ENCODE measurements at regions not wholly inside any gene's neighbourhood (a gene's known extent, or its start where the extent isn't known, plus 50 kb on each side); places are given as distances from the start of the nearest gene placed in this dataset.
"Not testable (repeated sequence)": the region's sequence is repeated elsewhere in the genome, so short reads cannot be mapped to it uniquely, and the experiment has no call there.

DNA sequence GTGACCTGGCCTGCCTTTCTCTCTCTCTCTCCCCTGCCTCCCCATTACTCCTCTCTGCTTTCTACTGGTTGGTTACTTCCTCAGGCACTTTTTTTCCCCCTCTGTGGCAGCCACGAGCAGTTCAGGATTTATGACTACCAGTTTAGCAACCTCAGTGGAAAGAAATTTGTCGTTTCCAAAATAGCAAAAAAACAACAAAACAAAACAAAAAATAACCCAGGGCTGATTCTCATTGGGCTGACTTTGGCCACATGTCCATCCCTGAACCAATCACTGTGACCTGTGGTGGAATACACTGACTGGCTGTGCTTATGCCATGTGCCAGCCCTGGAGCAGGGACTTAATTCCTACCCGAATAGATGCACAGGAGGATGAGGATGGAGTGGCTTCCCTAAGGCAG lies 137.4 kb downstream of the TFAP2C start:
- no peak for DNase-seq (ENCODE audit: low spot score)

DNA sequence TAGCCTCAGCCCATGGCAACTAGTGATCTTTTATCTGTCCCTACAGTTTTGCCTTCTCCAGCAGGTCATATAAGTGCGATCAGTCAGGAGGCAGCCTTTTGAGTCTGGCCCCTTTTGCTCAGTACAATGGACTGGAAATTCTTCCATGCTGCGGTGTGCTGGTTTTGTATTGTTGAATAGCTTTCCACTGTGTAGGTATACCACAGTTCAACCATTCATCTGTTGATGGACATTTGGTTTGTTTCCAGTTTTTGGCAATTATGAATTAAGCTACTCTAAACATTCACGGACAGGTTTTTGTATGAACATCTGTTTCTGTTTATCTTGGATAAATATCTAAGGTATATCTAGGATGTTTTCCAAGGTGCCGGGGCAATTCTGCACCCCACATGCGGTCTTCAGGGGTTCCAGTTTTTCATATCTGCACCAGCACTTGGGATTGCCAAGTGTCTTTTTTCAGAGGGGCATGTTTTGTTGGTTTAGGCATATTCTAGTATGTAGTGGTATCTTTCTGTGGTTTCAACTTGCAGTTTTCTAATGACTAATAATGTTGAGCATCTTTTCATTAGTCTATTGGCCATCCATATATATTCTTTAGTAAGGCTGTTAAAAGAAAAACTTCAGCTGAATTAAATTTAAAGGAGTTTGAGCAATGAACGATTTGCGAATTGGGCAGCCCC lies 141.0 kb downstream of the TFAP2C start:
- no peak for DNase-seq (ENCODE audit: low spot score)

DNA sequence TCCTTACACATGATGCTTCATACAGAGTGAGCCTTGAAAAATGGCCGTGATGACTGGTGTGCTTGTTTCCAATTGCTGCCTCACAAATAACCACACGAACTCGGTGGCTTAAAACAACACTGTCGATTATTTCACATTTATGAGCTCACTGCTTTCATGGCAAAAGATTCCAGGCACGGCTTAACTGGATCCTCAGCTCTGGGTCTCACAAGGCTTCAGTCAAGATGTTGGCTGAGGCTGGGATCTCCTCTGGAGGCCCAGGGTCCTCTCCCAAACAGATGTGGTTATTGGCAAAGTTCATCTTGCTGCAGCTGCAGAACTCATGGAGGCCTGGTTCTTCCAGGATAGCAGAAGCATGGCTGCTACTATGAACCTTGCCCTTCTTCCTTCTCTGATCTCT lies 144.6 kb downstream of the TFAP2C start:
- DNase-seq (ENCODE audit: low spot score): no peak

DNA sequence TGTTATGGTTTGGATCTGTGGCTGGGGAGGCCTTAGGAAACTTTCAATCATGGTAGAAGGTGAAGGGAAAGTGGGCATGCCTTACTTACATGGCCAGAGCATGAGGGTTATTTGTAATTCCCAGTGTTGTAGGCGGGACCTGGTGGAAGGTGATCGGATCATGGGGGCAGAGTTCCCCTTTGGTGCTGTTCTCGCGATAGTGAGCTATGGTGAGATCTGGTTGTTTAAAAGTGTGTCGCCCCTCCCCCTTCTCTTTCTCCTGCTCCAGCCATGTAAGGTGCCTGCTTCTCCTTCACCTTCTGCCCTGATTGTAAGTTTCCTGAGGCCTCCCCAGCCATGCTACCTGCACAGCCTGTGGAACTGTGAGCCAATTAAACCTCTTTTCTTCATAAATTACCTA lies 145.8 kb downstream of the TFAP2C start:
- DNase-seq (ENCODE audit: low spot score): no peak

DNA sequence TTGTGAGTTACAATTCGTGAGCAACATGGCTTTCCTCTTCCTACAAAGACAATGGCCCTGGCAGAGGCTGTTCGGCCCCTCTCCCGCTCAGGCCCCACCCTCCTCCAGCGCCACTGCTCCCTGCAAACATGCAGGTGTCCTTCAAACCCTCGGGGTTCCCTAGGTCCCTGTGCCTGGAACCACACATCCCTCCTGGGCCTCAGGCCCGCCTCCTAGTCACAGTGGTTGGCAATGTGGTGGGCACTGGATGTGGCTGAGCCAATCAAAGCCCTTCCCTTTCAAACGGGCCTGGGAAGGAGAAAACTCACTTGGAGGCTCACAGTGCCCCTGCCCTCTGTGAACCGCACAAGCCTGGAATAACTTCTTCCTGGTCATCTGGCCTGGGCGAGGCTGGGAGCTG lies 147.2 kb downstream of the TFAP2C start:
- no peak for DNase-seq (ENCODE audit: low spot score)

DNA sequence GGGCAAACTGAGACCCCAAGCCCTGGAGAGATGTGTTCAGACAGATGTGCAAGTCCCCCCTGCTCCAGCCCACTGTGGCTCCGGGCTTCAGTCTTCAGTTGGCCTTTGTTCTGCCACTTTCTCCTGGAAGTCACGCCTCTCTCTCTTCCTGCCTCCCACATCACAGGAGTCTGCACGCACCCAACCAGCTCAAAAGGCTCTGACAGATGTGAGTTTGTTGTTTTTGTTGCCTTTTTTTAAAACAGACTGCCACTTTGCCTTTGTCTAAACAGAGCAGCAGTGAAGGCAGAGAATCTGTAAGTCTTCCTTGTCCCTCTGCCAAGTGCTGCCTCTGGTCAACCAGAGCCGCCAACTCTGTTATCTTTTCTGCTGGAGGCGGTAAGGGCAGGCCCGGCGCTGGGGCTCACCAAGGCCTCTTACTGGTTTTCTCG lies 149.7 kb downstream of the TFAP2C start:
- no peak for DNase-seq (ENCODE audit: low spot score)

DNA sequence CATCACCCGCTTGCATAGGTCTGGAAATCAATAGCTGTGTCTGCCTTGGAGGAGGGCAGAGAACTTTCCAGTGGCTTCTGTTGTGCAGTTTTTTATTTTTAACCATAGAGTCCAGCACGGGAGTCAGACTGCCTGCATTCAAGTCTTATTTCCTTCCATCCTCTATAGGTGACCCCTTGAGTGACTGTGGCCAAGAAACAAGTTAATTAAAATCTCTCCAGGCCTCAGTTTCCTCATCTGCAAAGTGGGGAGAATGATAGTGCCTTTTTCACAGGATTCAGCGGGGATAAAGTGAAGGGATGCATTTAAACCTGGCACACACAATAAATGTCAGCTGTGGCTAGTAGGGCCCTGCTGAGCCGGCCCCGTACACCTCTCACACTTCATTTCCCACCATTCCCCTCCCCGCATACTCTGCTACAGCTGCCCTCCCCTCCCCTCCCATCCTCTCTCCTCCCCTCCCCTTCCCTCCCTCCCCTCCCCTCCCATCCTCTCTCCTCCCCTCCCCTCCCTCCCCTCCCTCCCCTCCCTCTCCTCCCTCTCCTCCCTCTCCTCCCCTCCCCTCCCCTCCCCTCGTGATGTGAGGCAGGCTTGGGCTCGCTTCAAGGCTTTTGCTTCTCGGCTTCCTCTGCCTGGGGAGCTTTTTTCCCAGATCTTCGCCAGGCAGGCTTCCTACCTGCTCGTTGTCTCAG lies 150.5 kb downstream of the TFAP2C start:
- DNase-seq (ENCODE audit: low spot score): no peak

DNA sequence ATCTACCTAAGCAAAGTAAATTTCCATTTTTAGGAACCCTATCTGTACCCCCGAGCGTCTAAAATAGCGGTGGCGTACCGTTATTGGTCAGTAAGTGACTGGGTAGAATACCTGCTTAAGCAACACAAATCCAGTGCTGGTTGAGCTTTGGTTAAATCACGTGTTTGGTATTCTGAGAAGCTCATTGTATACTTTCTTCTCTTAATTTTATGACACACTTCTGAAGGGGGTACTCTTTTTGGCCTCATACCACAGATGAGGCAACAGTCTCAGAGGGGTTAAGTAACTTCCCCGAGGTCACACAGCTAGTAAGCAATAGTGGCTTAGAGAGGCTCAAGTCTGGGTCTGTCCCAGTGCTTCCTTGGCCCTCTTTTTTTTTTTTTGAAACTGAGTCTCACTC lies 151.2 kb downstream of the TFAP2C start:
- no peak for DNase-seq (ENCODE audit: low spot score)

DNA sequence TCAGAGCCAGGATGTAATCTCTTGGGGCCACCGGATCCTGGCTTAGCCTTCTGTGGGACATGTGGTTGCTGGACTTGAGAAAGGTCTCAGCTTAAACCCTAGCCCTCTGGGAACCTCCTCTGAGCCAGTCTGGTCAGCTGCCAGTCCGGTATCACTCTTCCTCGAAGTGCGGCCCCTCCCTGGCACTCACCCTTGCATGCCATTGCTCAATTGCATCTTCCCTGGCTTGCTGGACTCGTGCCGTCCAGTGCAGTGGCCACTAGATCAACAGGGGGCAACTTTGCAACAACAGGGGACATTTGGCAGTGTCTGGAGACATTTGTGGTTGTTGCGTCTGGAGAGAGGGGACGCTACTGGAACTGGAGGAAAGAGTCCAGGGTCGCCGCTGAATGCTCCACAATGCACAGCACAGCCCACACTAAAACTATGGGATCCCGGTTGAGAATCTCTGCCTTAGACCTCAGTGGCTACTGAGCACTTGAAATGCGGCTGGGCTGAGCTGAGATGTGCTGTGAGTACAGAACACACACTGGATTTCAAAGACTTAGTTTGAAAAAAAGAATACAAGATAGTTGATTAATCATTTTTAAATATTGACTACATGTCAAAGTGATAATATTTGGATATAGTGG lies 152.1 kb downstream of the TFAP2C start:
- no peak for DNase-seq (ENCODE audit: low spot score)

DNA sequence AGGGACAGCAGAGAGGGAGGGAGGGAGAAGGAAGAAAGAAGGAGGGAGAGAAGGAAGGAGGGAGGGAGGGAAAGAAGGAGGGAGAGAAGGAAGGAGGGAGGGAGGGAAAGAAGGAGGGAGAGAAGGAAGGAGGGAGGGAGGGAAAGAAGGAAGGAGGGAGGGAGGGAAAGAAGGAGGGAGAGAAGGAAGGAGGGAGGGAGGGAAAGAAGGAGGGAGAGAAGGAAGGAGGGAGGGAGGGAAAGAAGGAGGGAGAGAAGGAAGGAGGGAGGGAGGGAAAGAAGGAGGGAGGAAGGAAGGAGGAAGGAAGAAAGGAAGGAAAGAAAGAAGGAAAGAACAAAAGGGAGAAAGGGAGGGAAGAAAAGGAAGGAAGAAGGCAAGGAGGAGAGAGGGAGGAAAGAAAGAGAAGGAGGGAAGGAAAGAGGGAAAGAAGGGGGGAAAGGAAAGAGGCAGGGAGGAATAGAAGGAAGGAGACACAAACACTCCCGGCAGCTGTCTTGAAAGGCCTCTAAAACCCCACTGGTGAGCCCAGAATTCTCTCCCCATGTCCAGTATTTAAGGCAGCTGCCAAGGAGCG lies 153.0 kb downstream of the TFAP2C start:
- DNase-seq (ENCODE audit: low spot score): not testable (repeated sequence)

DNA sequence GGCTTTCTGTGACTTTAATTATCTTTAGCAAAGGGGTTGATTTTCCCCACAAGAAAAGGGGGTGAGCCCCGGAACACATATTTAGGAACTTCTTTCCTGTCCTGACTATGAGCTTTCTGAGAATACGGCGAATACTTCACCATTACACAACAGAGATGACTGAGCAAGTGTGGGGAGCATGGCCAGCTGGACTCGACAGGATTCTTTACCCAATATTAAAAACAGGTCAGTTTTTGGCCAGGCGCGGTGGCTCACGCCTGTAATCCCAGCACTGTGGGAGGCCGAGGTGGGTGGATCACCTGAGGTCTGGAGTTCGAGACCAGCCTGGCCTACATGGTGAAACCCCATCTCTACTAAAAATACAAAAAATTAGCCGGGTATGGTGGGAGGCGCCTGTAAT lies 153.7 kb downstream of the TFAP2C start:
- not testable (repeated sequence) for DNase-seq (ENCODE audit: low spot score)

DNA sequence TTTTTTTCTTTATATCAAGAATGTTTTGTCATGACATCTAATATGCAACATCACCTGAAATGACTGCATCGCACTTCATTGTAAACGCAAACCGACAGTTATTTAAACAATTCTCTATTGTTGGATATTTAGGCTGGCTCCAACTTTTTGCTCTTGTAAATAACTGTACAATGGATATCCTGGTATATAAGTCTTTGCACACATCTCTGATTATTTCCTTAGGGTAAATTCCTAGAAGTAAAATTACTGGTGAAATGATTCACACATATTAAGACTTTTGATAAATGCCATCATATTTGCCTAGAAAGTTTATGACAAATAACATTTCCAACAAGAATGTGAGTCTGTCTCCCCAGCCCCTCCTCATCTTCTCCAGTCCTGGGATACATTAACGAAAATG lies 154.7 kb downstream of the TFAP2C start:
- no peak for DNase-seq (ENCODE audit: low spot score)

DNA sequence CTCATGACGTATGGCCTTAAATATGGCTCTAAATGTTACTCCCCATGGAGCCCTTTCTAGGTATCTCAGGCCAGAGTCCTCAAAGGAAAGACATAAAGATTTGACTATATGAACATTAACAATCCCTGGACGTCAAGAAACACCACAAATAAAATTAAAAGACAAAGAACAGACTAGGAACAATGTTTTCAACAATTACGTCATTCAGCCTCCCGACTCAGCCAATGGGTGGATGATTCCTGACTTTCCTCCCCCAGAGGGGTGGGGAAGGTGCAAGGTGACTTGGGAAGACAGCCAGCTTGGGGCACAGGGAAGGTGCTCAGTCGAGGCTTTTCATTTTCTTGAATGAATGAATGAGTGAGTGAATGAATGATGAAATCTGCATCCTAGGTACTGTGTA lies 157.4 kb downstream of the TFAP2C start:
- no peak for DNase-seq (ENCODE audit: low spot score)

DNA sequence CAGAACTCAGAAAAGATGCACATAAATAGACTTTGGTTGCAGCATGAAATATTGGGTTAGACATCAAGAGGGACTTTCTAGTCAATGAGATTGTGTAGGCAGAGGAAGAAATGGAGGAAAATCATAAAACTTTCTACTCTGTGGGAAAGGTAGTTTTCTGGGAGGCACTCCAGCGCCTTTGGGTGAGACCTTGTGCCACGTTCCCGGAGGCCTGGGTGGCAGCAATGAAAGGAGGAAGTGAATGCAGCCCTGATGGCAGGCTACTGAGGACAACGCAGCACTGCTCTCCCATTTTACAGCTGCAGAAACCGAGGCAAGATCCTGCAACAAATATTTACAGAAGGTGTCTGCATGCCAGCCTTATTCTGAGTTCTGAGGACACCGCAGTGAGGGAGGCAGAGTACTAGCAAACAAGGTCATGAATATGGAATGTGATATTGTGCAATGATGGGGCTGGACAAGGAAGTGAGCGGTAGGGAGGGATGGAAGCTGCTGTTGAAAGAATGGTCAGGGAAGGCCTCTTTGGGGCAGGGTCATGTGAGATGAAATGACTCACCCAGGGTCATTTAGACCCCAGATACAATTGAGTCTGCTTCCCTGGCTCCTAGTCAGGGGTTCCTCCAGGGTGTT lies 159.1 kb downstream of the TFAP2C start:
- DNase-seq (ENCODE audit: low spot score): no peak

DNA sequence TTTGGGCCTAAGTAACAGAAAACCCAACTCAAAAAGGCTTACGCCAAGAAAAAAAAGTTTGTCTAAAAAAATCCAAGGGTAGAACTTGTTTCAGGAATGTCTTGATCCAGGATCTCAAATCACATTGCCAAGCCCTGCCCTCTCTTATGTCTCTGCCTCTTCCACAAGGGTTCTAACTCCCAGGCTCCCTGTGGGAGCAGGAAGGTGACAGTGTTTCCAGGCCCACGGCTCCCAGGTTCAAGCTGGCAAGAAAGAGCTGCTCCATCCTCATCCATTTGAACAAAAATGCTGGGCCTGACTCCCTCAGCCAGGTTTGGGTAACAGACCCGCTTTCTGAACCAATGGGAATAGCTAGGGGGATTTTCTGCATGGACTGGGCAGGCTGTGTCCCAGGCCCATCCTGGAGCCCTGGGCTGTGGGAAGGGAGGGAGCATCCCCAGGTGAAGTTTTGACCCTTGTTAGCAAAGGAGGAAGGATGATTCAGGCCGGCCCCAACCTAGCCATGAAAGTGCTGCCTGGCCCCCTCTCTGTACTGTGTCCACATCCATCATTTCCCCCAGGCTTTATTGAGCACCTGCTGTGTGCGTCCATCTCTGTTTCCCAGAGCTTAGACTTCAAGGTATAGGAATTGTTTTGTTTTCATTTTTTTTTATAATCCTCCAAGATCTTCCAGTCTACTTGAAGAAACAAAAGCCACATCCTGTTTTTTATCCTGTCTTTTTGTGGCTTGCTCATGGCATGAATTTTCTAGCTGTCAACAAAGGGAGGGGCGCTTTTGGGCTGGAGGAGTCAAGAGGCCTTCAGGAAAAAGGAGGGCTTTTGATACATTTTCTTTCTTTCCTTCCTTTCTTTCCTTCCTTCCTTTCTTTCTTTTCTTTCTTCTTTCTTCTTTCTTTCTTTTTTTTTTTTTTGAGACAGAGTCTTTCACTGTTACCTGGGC lies 159.8 kb downstream of the TFAP2C start:
- DNase-seq (ENCODE audit: low spot score): no peak

DNA sequence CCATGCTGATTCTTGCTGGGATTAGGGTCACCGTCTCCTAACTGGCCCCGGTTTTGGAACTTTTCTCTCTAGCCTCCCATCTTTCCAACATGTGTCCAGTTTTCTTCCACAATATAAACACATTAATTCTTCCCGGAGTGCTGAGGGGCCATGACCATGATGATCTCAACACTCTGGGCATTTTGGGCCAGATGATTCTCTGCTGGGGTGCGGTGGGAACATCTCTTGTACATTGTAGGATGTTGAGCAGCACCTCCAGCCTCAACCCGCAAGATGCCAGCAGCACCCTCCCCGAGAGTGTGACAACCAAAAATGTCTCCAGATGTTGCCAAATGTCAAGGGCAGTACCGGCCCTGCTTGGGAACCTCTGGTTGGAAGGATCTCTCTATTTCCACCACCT lies 164.8 kb downstream of the TFAP2C start:
- no peak for DNase-seq (ENCODE audit: low spot score)

DNA sequence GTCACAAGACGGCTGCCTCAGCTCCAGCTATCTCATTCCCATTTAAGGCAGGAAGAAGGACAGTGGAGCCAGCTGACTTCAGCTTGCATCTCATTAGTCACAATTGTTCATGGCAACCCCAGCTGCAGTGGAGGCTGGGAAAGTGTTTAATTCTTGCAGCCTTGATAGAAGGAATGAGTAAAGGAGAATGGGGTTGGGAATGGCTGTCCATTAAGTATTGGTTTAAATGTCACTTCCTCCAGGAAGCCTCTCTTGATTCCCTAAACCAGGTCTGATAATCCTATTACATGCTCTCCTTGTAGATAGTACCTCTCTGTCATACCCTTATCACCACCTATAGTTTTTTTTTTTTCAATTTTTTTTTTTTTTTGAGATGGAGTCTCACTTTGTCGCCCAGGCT lies 166.4 kb downstream of the TFAP2C start:
- DNase-seq (ENCODE audit: low spot score): no peak

DNA sequence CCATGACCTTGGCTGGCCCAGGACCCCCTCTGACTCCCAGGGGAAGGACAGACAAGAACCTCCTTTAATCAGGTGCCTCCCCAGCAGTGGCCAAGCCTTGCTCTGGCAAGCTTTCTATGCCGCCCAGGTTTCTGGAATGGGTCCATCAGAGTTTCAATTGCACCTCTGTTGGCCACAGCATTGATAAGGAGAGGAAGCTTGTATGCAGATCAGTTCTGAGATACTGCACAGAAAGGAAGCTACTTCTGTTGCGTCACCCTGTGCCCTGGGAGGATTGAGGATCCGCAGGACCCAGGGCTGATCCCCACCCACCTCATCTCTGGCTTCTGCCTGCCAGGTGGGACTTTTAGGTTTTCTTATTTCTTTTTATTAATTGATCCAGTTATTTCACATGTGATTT lies 167.2 kb downstream of the TFAP2C start:
- no peak for DNase-seq (ENCODE audit: low spot score)

DNA sequence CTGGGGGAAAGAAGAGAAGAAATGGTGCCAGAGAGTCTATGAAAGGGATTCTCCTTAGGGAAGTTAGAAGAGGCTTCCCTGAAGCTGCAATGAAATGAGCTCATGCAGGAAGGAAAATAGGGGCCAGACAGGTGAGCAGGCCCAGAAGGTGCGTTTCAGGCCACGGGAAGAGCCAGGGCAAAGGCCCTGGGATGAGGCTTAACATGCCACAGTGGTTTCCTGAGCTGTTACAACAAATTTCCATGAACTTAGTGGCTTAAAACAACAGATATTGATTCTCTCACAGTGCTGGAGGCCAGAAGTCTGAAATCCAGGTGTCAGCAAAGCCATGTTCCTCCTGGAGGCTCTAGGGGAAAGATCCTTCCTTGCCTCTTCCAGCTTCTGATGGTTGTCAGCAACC lies 167.9 kb downstream of the TFAP2C start:
- DNase-seq (ENCODE audit: low spot score): no peak

DNA sequence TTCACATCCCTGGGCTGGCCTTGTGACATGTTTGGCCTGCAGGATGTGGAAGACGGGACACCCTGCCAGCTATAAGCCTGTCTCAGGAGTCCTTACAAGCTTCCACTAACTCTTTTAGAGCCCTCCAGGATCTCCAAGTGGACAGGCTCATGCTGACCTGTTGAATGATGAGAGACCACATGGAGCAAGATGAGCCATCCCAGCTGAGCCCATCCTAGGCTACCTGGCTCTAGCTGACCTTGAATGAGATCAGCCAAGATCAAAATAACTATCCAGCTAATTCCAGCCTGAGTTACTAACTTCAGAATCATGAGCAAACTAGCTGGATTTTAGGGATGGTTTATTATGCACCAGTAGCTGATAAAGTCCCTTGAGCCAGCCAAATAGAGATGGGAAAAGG lies 169.5 kb downstream of the TFAP2C start:
- no peak for DNase-seq (ENCODE audit: low spot score)

DNA sequence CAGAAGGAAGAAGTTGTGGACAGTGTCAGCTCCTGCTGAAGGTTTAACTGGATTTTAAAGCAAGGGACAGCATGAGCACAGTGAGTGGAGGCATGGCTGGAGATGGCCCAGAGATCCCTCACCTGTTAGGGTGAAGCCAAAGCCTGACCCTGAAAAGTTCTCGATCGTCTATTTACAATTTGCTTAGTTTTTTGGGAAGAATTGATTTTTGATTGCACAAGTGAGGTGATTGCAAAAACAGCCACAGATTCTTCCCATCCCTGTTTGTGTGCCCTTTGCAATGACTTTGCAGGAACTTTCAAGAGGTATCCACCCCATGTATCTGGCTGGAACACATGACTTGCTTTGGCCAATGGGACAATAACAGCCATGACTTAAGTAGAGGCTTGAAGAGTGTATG lies 170.1 kb downstream of the TFAP2C start:
- DNase-seq (ENCODE audit: low spot score): no peak

DNA sequence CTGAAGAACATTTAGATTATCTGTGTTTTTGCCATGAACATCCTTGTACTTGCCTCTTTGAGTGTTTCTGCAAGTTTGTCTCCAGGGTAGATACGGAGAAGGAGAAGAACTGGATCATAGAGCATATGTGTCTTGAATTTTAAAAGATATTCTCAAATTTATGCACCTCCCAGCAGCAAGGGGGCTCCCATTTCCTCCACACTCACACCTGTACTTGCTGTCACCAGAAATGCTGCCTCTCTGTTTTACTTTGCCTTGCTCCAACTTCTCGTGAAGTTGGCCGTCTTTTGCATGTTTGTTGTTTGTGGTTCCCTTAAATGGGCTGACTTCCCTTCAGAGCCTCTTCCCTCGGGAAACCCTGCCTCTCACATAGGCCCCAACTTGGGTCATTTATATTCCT lies 171.0 kb downstream of the TFAP2C start:
- no peak for DNase-seq (ENCODE audit: low spot score)
